HUDEP-2 (cell line): ENCODE measurements at regions not wholly inside any gene's neighbourhood (a gene's known extent, or its start where the extent isn't known, plus 50 kb on each side); places are given as distances from the start of the nearest gene placed in this dataset.

ENCODE experiments used
- DNase-seq, 76 experiments: peaks; one replicate each; lab custom pipeline; 2025; ENCODE audit not compliant: unreplicated experiment in 76 of 76; lab: John Stamatoyannopoulos, UW

DNA sequence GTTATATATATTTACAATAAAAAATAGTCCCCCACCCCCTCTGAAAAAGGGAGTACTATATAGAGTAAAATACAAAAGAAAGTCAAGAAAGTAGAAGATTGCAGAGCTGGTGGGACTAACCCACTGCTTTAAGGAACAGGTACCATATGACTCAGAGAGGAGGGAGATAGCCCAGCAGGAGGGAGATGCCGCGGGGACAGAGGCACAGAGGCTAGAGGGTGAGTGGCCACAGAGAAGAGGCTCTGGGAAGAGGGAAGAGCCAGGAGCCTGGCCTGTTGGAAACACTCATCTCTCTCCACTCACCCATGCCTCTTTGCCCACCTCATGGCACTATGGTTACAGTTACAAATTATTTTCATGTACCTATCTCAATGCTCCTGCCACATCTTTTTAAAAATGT is 53.6 kb upstream of the LYVE1 start:
- no peak for DNase-seq

- DNase-seq: no peak
These were observed 50.7 kb upstream of the LYVE1 start for GRCh38 chr11:10619131-10619680.

- DNase-seq: no peak
These were observed 50.0 kb upstream of the LYVE1 start for GRCh38 chr11:10618490-10618889.
